ENCODE measurements at regions not wholly inside any gene's neighbourhood (a gene's known extent, or its start where the extent isn't known, plus 50 kb on each side); places are given as distances from the start of the nearest gene placed in this dataset.

DNA sequence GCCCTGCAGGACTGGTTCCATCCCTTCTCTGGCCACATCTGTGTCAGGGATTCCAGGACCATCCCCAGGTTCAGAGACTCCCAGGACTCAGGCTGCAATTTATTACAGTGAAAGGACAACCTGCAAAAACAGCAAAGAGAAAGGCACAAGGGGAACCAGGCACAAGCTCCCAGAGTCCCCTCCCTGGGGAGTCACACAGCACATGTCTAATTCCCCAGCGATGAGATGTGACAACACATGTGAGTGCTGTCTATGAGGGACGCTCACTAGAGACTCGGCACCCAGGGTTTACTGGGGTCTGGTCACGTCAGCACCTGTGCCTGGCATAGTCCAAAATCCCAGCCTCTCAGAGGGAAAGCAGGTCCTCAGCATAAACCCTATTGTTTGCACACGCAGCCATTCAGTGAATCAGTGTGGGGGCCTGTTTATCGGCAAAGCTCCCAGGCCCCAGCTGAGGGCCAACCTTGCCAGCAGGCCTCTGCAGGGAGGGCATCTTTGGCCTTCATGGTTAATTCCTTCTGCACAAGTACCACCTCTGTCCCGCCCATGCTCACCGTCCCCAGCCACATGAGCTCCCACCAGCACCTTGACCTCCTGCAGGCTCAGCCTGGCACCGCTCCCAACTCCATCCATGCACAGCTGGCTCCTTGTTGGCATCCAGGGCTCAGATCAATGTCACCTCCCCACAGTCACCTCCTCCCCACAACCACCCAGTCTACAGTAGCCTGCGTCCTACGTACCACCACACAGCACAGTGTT, 198.9 kb upstream of the SFSWAP start (continued):
- TF ChIP-seq BACH1 (IDR thresholded peaks at IDR 0.05; ENCODE audit: low read length) (no peak), CBX8 (IDR thresholded peaks at IDR 0.05; ENCODE audit: borderline replicate concordance, low read depth, low read length) (no peak), POU5F1 (IDR thresholded peaks at IDR 0.05; ENCODE audit: low read depth, low read length) (no peak)

Data from H1 (cell line).